ENCODE measurements at regions not wholly inside any gene's neighbourhood (a gene's known extent, or its start where the extent isn't known, plus 50 kb on each side); places are given as distances from the start of the nearest gene placed in this dataset.

DNA sequence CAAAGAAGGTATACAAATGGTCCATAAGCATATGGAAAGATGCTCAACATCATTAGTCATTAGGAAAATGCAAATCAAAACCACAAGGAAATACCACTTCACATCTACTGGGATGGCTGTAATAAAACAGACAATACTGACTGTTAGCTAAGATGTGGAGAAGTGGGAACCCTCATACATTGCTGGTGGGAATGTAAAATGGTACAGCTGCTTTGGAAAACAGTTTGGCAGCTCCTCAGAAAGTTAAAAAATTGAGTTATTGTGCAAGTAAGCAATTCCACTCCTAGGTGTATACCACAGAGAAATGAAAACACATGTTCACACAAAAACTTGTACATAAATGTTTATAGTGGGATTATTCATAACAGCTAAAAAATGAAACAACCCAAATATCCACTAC is 173.0 kb upstream of the JAG1 start:
- TF ChIP-seq EZH2 (IDR thresholded peaks at IDR 0.05) = no peak
- TF ChIP-seq, protein P1, sequence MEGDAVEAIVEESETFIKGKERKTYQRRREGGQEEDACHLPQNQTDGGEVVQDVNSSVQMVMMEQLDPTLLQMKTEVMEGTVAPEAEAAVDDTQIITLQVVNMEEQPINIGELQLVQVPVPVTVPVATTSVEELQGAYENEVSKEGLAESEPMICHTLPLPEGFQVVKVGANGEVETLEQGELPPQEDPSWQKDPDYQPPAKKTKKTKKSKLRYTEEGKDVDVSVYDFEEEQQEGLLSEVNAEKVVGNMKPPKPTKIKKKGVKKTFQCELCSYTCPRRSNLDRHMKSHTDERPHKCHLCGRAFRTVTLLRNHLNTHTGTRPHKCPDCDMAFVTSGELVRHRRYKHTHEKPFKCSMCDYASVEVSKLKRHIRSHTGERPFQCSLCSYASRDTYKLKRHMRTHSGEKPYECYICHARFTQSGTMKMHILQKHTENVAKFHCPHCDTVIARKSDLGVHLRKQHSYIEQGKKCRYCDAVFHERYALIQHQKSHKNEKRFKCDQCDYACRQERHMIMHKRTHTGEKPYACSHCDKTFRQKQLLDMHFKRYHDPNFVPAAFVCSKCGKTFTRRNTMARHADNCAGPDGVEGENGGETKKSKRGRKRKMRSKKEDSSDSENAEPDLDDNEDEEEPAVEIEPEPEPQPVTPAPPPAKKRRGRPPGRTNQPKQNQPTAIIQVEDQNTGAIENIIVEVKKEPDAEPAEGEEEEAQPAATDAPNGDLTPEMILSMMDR (IDR thresholded peaks at IDR 0.05) = no peak
